ENCODE measurements at regions not wholly inside any gene's neighbourhood (a gene's known extent, or its start where the extent isn't known, plus 50 kb on each side); places are given as distances from the start of the nearest gene placed in this dataset.
"Not testable (repeated sequence)": the region's sequence is repeated elsewhere in the genome, so short reads cannot be mapped to it uniquely, and the experiment has no call there.

- DNase-seq (ENCODE audit: low spot score): not testable (repeated sequence)
Measured at GRCh38 chr6:86872810-86873209, 64.5 kb upstream of the HTR1E start.

GRCh38 chr6:86871681-86872080 lies 65.6 kb upstream of the HTR1E start:
- DNase-seq (ENCODE audit: low spot score): no peak

DNA sequence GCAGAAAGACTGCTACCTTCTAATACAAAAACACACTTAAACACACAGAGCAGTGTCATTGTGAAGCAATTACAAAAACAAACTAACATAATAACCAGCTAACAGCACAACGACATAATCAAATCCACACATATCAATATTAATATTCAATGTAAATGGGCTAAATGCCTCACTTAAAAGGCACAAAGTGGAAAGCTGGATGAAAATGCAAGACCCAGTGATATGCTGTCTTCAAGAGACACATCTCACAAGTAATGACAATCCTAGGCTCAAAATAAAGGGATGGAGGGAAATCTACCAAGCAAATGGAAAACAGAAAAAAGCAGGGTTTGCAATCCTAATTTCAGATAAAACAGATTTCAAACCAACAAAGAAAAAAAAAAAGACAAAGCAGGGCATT lies 67.8 kb upstream of the HTR1E start:
- DNase-seq (ENCODE audit: low spot score): no peak

GRCh38 chr6:86859513-86859912 lies 77.8 kb upstream of the HTR1E start:
- no peak for DNase-seq (ENCODE audit: low spot score)

DNA sequence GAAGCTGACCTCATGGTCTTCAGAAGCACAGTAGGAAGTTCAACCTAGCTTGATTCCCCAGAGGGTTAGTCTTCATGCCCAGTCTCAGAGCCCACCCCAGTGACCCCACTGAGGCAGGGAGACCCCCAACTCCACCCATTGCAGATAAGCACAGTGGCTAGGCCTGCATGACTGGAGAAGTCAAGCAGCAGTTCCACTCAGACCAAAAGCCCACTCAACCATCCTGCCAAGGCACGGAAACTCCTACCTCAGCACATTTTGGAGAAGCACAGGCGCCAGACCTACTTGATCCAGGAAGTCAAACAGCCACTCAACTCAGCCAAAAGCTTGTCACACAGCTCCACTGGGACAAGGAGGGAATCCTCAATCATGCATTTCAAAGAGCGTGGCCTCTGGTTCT lies 78.4 kb upstream of the HTR1E start:
- no peak for DNase-seq (ENCODE audit: low spot score)

DNA sequence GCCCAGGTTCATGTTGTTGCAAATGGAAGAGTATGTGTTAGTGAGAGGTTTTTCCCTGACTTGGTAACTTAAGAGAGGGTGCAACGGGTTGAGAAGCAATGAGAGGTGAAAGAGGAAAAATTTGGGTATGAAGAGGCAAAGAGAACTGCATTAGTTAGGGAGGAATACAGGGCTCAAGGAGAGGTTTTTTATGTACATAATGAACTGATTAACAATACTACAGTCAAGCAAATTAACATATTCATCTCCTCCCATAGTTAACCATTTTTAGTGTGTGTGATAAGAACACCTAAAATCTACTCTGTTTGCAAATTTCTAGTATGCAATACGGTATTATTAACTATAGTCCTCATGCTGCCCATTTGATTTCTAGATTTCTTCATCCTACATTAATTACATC lies 79.5 kb upstream of the HTR1E start:
- DNase-seq (ENCODE audit: low spot score): no peak

DNA sequence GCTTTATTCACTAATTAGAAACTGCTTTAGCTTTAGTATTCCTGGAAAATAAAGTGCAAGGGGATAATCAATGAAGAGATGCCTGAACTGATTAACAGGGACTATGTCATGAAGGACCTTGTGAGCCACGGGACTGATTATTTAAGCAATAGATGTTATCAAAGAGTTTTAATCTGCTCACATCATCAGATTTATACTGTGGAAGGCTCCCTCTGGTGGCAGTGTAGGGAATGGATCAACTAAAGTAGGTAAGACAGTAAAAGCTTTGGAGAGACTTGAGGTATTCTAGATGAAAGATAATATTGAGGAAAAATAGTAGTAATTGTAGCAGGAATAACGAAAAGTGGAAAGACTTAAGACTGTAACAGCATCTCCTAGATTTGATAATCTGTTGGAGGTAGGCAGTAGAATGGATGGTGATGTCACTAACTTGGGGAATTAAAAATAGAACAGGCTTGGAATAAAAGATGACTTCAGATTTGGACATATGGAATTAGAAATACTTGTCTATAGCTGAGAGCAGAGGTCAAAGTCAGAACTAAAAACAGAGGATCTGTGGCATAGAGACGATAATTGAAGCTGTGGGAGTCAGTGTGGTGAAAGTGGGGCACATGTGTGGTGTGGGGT lies 80.3 kb upstream of the HTR1E start:
- peak; percentile 52 for DNase-seq (ENCODE audit: low spot score)

DNA sequence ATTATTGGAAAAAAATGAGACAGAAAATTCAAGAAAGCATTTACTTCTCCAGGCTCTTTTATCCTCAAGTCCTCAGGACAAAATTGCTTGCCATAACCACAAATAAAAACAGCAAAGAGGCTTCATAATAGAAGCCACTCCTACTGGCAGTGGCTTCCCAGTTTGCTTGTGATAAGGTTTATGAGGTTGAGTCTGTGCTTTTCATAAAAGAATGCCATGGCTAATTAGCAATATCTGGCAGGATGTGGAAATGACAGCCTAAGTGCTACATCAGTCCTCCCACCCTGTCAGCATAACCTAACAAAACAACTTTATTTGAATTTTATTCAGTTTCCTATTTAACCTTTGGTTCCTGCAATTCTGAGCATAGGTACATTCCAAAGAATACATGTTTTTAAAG lies 80.9 kb upstream of the HTR1E start:
- no peak for DNase-seq (ENCODE audit: low spot score)

DNA sequence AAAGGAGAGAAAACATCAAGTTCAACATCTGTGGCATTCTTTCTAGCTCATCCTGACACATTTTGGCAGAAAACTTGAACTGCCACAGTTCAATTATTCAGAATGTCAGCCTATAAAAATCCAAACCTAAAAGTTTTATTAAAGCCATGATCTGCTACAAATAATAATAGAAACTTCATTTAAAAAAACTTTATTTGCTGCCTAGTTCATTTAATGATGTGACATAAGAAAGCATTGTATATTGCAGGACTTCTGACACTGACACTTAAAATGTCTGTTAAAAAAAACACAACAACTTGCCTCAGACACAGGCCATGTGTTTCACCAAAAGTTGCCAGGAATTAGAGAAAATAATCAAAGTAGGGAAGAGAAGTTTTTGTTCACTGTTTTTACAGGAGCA lies 88.3 kb upstream of the HTR1E start:
- DNase-seq (ENCODE audit: low spot score): no peak

DNA sequence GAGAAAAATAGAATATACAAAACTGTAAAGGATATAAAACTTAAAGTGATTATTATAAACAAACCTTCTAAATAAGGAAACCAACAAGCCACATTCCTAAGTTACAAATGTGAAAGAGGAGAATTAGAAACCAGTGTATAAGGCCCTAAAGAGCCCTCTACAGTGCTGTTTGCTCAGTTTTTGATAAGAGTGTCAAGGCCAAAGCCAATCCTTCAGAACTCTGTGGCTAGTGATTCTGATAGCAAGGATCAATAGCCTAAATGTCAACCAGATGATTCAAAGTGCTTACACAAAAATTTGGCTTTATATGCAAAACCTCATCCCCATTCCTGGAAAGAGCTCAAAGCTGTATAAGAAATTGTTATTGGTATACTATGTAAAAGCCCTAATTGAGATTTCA lies 104.6 kb upstream of the HTR1E start:
- no peak for DNase-seq (ENCODE audit: low spot score)

GRCh38 chr6:86825436-86825835 lies 111.9 kb upstream of the HTR1E start:
- DNase-seq (ENCODE audit: low spot score): no peak

DNA sequence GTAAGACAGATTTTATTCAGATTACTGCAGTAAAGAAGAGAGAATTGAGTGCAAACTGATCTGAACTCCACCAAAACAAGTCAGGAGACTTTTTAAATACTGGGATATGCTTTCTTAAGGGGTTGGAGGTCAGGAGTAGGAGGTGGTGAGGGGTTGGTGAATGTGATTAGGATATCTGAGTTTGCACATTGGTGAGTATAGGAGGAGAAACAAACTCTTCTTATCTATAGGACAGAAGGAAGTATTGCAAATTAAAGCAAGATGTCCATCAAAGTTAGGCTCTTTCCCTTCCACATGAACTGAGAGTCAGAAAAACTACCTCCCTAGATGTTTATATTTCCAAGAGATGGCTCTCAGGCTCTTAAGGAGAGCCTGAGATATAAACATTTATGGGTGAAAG lies 114.6 kb upstream of the HTR1E start:
- no peak for DNase-seq (ENCODE audit: low spot score)

DNA sequence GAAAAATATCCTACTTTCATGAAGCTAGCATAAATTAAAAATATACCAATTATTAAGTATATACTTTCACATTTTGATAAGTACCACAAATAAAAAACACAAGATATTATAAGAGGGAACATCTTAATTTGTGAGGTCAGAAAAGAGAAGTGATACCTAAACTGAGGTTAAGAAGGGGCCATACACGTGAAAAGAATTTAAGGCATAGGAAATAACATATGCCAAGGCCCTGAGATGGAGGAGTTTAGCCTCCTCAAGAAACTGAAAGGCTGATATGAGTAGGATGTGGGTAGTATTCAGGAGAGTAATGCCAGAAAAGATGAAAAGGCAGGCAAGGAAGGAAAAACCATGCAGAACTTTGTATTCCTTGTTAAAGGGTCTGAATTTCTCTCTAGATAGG lies 116.6 kb upstream of the HTR1E start:
- DNase-seq (ENCODE audit: low spot score): no peak

DNA sequence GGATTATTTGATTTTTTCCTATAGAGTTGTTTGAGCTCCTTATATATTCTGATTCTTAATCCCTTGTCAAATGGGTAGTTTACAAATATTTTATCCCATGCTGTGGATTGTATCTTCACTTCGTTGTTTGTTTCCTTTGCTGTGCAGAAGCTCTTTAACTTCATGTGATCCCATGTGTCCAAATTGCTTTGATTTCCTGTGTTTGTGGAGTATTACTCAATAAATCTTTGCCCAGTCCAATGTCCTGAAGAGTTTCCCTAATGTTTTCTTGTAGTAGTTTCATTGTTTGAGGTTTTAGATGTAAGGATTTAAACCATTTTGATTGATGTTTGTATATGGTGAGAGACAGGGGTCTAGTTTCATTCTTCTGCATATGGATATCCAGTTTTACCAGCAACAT lies 143.7 kb upstream of the HTR1E start:
- no peak for DNase-seq (ENCODE audit: low spot score)

GRCh38 chr6:86791476-86791875 lies 145.9 kb upstream of the HTR1E start:
- no peak for DNase-seq (ENCODE audit: low spot score)

GRCh38 chr6:86789779-86790411 lies 147.4 kb upstream of the HTR1E start:
- no peak for DNase-seq (ENCODE audit: low spot score)

- no peak for DNase-seq (ENCODE audit: low spot score)
Measured at GRCh38 chr6:86782328-86782727, 155.0 kb upstream of the HTR1E start.

- no peak for DNase-seq (ENCODE audit: low spot score)
Measured at GRCh38 chr6:86780923-86781322, 156.4 kb upstream of the HTR1E start.

DNA sequence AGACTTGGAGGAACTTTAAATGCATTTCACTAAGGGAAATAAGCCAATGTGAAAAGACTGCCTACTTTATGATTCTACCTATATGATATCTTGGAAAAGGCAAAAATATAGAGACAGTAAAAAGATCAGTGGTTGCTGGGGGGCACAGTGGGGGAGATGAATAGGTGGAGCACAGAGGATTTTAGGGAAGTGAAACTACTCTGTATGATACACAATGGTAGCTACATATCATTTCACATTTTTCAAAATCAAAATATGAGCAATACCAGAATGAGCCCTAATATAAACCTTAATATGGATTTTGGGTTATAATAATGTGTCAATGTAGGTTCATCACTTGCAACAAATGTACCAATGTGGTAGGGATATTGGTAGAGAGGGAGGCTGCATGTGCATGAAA lies 161.4 kb upstream of the HTR1E start:
- no peak for DNase-seq (ENCODE audit: low spot score)

DNA sequence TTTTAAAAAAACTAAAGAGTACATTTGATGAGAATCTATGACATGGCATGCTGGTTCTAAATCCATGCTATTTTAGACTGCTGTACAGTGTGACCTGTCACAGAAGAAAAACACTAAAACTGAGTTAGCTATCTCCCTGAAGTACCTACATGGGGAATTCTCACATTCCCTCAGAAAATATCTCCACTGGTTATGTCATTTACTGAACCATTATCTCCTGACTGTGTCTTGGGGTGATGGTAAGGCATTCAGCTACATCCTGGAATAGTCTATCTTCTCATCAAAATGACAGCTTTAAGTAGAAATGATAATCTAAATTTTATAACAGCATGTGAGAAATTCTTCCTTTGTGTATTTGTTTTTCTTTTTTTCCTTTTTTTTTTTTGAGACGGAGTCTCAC lies 172.1 kb upstream of the HTR1E start:
- DNase-seq (ENCODE audit: low spot score): no peak

DNA sequence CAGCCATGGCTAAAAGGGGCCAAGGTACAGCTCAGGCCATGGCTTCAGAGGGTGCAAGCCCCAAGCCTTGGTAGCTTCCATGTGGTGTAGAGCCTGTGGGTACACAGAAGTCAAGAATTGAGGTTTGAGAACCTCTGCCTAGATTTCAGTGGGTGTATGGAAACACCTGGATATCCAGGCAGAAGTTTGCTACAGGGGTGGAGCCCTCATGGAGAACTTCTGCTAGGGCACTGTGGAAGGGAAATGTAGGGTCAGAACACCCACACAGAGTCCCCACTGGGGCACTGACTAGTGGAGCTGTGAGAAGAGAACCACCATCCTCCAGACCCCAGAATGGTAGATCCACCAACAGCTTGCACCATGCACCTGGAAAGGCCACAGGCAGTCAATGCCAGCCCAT lies 177.4 kb upstream of the HTR1E start:
- not testable (repeated sequence) for DNase-seq (ENCODE audit: low spot score)

DNA sequence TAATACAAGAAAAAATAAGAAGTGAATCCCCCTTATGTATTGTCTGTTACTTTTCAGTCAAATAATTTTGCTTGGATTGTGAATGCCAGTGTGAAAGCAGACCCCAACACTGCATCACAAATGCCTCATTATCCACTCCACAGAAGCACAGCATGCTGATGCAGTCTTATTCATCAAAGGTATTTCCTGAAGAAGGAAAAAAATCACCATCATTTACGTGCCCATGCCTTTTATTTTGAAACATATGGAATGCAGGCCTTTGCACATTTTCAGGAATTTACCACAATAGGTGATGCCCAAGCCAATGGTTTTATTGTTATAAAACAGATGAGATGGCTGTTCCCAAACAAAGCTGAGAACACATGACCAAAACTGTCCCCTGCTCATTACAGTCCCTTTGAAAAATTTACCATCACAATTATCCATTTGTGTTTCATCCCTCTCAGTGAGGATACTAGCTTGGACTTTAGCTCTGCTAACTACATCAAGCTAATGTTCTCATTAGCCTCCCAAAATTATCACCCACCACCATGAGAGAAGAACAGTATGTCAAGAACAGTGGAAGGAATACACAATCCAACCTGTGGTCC lies 180.6 kb upstream of the HTR1E start:
- no peak for DNase-seq (ENCODE audit: low spot score)

DNA sequence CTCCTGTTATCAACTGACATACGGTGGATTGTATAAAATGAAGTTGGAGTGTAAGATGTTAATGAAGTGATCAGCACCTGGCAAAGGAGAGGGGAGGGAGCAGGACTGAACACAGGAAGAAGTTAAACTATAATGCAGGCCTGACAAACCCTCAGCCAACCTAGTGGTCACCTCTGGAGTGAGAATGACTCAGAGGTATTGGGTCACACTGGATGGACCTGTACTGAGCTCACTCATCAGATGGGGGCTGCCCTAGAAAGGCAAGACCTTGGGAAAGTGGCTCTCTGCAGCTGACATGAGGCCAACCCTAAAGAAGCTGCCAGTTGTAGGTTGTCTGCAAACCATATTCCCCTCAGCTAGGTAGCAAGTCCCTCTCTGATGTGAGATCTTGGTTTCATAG lies 193.3 kb upstream of the HTR1E start:
- DNase-seq (ENCODE audit: low spot score): peak; percentile 9

DNA sequence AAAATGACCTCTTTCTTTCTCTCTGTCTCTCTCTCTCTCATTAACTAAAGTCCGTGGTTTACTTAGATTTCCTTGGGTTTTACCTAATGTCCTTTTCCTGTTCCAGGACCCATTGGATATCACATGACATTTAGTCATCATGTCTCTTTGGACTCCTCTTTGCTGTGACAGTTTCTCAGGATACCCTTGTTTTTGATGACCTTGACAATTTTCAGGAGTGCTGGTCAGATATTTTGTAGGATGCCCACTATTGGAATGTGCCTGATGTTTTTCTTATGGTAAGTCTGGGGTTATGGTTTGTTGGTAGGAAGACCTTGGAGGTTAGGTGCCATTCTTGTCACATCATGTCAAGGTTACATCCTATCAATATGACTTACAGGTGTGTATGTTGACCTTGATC lies 199.2 kb upstream of the HTR1E start:
- DNase-seq (ENCODE audit: low spot score): no peak

All from kidney tubule cell (primary cell).